K562 (cell line): ENCODE measurements at regions not wholly inside any gene's neighbourhood (a gene's known extent, or its start where the extent isn't known, plus 50 kb on each side); places are given as distances from the start of the nearest gene placed in this dataset.

Experiments used
- ATAC-seq: fragments of 200-7000 bp; cut with Tn5 transposase; 3 replicates; pipeline ENCODE4 v1.9.1; 2020; ENCODE audit warnings: moderate library complexity
- BruUV-seq: library from RNA; stranded (reverse); fragments of 400-500 nt; replicated peaks from 2 replicates; lab custom pipeline; 2021; lab: Mats Ljungman, UMichigan
- CTCF ChIA-PET: fragments of 300-600 bp; formaldehyde crosslinking; extraction: SDS; loops from one replicate; lab custom pipeline; 2021; ENCODE audit warnings: low intra/inter-chr PET ratio; lab: Yijun Ruan, JAX
- POLR2A ChIA-PET: fragments of 300-600, 350-650 bp; sonication (Branson Sonifier 250); formaldehyde crosslinking; extraction: SDS; loops from one replicate; lab custom pipeline; 2021; ENCODE audit warnings: antibody characterized with exemption, inconsistent platforms; lab: Yijun Ruan, JAX
- DNase-seq, 4 experiments: peaks; one replicate each; pipeline versions ENCODE4 v3.0.0 to v3.0.0-alpha.2; 2011 to 2018; ENCODE audit warnings: low spot score in 3 of 4, mixed read lengths in 3 of 4; ENCODE audit errors: extremely low read depth in 1 of 4
- FAIRE-seq: peaks from 2 replicates; lab custom pipeline; 2011; peaks lifted over from hg19 to GRCh38; lab: Jason Lieb, UNC
- H2AFZ ChIP-seq: 2 replicates; pipeline ENCODE4 v1.6.0; 2011; ENCODE audit warnings: low read depth, low read length, control low read depth, inconsistent platforms
- H3K27ac ChIP-seq: fragments of 200-600 bp; 3 replicates; pipeline ENCODE4 v1.8.0; 2011; ENCODE audit warnings: low read depth, mild to moderate bottlenecking, control low read depth, inconsistent platforms, low read length, moderate library complexity, mixed read lengths; ENCODE audit errors: extremely low read depth
- H3K27me3 ChIP-seq, 2 experiments: fragments of 300-600 bp in 1 of 2; 2 replicates in 1 of 2; 3 replicates in 1 of 2; pipeline versions ENCODE4 v1.6.0 to v1.8.0; 2011; ENCODE audit warnings: inconsistent platforms in 2 of 2, low read length in 2 of 2, mild to moderate bottlenecking in 1 of 2, mixed read lengths in 1 of 2, moderate library complexity in 1 of 2; ENCODE audit not compliant: control insufficient read depth in 2 of 2, insufficient read depth in 2 of 2
- H3K36me3 ChIP-seq: fragments of 300-600 bp; 3 replicates; pipeline ENCODE4 v1.8.0; 2011; ENCODE audit warnings: mild to moderate bottlenecking, low read length, inconsistent platforms; ENCODE audit not compliant: control insufficient read depth, insufficient read depth
- H3K4me1 ChIP-seq, 2 experiments: fragments of 200-600 bp in 1 of 2; replicated peaks in 1 of 2; 2 replicates in 1 of 2; 3 replicates in 1 of 2; pipeline versions ENCODE4 v1.5.1 to v1.8.0; 2011; ENCODE audit warnings: inconsistent platforms in 2 of 2, low read length in 2 of 2, mild to moderate bottlenecking in 1 of 2, mixed read lengths in 1 of 2, moderate library complexity in 1 of 2; ENCODE audit not compliant: control insufficient read depth in 2 of 2, insufficient read depth in 2 of 2
- H3K4me2 ChIP-seq: 2 replicates; pipeline ENCODE4 v1.6.1; 2011; ENCODE audit warnings: low read length, control low read depth, inconsistent platforms, mixed read lengths; ENCODE audit not compliant: insufficient read depth
- H3K4me3 ChIP-seq: fragments of 200-600 bp; sonication (generic), shearing (Covaris generic); 2 replicates; pipeline ENCODE4 v1.5.1; 2016; ENCODE audit warnings: control low read depth, inconsistent platforms
- H3K79me2 ChIP-seq: fragments of 200-600 bp; 3 replicates; pipeline ENCODE4 v1.8.0; 2011; ENCODE audit warnings: low read length, inconsistent platforms; ENCODE audit not compliant: control insufficient read depth, insufficient read depth
- H3K9ac ChIP-seq, 2 experiments: 2 replicates each; pipeline versions ENCODE4 v1.6.0 to v1.6.1; 2011; ENCODE audit warnings: low read depth in 2 of 2, low read length in 2 of 2, control low read depth in 1 of 2, inconsistent platforms in 1 of 2, mild to moderate bottlenecking in 1 of 2, mixed read lengths in 1 of 2; ENCODE audit not compliant: insufficient read depth in 1 of 2
- H3K9me1 ChIP-seq: one replicate; pipeline ENCODE4 v1.6.0; 2011; ENCODE audit warnings: inconsistent platforms, mild to moderate bottlenecking, low read length, moderate library complexity; ENCODE audit not compliant: control insufficient read depth, insufficient read depth
- H3K9me3 ChIP-seq: replicated peaks from 2 replicates; pipeline ENCODE4 v1.5.1; 2011; ENCODE audit warnings: low read depth, low read length, inconsistent platforms; ENCODE audit not compliant: control insufficient read depth, insufficient read depth
- H4K20me1 ChIP-seq: replicated peaks from 2 replicates; pipeline ENCODE4 v1.6.1; 2011; ENCODE audit warnings: low read length, inconsistent platforms, mixed read lengths; ENCODE audit not compliant: control insufficient read depth, insufficient read depth
- BRF2 ChIP-seq: IDR thresholded peaks from 3 replicates; pipeline ENCODE4 v1.6.1; 2011; ENCODE audit warnings: borderline replicate concordance, mild to moderate bottlenecking; ENCODE audit not compliant: insufficient read length, insufficient read depth
- CEBPB ChIP-seq: fragments of 450-650 bp; IDR thresholded peaks from 2 replicates; pipeline ENCODE4 v1.6.1; 2016; ENCODE audit warnings: missing genetic modification characterization, missing compliant biosample characterization
- CEBPG ChIP-seq, 3 experiments: fragments of 200-800 bp in 1 of 3; sonication (Bioruptor generic) in 1 of 3; sonication (generic) in 1 of 3; formaldehyde crosslinking in 1 of 3; IDR thresholded peaks in 2 of 3; conservative IDR thresholded peaks in 1 of 3; 2 replicates each; pipeline versions ENCODE4 v1.6.1 to v1.8.0; 2016 to 2022; ENCODE audit warnings: missing compliant biosample characterization in 2 of 3, missing genetic modification characterization in 2 of 3, mild to moderate bottlenecking in 1 of 3, missing genetic modification reagents in 1 of 3
- FOXK1 ChIP-seq: sonication (generic); formaldehyde crosslinking; IDR thresholded peaks from 2 replicates; pipeline ENCODE4 v1.8.0; 2022; ENCODE audit warnings: missing genetic modification reagents, mild to moderate bottlenecking, borderline replicate concordance
- SP1 ChIP-seq: sonication (generic); formaldehyde crosslinking; IDR thresholded peaks from 2 replicates; pipeline ENCODE4 v1.8.1; 2022; ENCODE audit warnings: mild to moderate bottlenecking, missing genetic modification reagents
- WGBS: fragments of 100-300 bp; shearing (Covaris generic); methylation state at CpG from one replicate; pipeline ENCODE4 v1.1.6; 2016; ENCODE audit warnings: low coverage, mixed read lengths; ENCODE audit not compliant: insufficient coverage; ENCODE audit errors: missing lambda C conversion rate; 5-methylcytosine and 5-hydroxymethylcytosine counted together
- in situ Hi-C: fragments of 300-500 bp; cut with MboI; formaldehyde crosslinking; loops from 4 replicates; pipeline ENCODE4 v1.15.0; 2018; ENCODE audit warnings: inconsistent platforms, mixed read lengths
- intact Hi-C: fragments of 100-400 bp; cut with micrococcal nuclease; formaldehyde crosslinking; loops from 2 replicates; pipeline ENCODE4 v1.14.2; 2022
- TF ChIP-seq, protein P1 (sequence below), 2 experiments: fragments of 450-650 bp in 1 of 2; sonication (generic) in 1 of 2; formaldehyde crosslinking in 1 of 2; IDR thresholded peaks in 1 of 2; conservative IDR thresholded peaks in 1 of 2; 2 replicates each; pipeline versions ENCODE4 v1.6.1 to v1.8.1; 2016 to 2023; ENCODE audit warnings: mild to moderate bottlenecking in 2 of 2, moderate library complexity in 2 of 2, inconsistent platforms in 1 of 2, missing genetic modification reagents in 1 of 2

DNA sequence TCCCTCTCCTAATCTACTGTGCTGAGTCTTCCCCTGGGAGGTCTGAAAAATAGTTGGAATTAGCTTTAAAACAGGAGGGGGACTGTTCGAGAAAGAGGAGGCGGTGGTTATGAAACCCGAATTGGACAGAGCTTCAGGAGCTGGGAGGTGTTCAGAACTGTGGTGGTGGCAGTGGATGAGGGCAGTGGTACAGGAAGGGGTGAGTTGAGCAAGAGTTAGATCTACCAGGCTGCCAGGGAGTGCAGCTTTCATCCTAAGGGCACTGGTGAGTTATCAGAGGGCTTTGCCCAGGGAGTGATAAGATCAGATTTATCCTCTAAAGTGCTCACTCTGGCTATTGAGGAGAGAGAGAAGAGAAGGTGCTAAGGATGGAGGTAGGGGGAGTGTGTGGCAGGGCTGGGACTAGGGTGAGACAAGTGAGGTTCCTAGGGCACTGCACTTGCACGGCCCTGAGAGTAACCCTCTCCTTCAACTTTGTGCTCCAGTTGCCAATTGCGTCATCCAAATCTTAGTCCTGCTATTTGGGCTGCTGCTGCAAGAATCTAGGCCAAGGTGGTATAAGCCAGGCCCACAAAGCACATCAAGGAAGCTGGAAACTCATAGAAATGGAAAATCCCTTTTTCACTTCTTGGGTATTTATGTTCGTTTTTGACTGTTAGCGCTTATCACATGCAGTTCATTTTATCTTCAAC, 540.3 kb downstream of the XYLT1 start:
- in situ Hi-C loops: no loop called here
- FAIRE-seq: no peak
- BruUV-seq: no TSS peak
- Histone ChIP-seq H3K79me2 (no peaks in the 10 kb centered on the region), H3K9ac (no peak overlapping the region), H3K4me1 (peaks cover 0 to 7% of the 10 kb centered on the region in 2 experiments; a peak in 2 of 5 replicates), H3K4me3 (no peak overlapping the region), H2AFZ (no peak overlapping the region), H3K36me3 (no peaks in the 10 kb centered on the region), H3K9me1 (no peaks in the 10 kb centered on the region), H3K9me3 (no peaks in the 10 kb centered on the region), H3K27me3 (peaks cover 0 to 5% of the 10 kb centered on the region in 2 experiments; a peak in 1 of 5 replicates), H3K27ac (no peak overlapping the region), H4K20me1 (no peaks in the 10 kb centered on the region), H3K4me2 (no peak overlapping the region)
- no peak for DNase-seq
- intact Hi-C loops: no loop called here
- CTCF ChIA-PET: no interaction called here
- ATAC-seq: no peak
- 14% methylated on average over 6 of the region's 7 CpGs for WGBS
- TF ChIP-seq CEBPG (CRISPR knock-in tag; IDR thresholded peaks at IDR 0.05): no peak; the same call in 1 of the 2 replicates
- peak in 1 of 2 experiments; percentile 53; a peak in 2 of 4 replicates for TF ChIP-seq CEBPG (tag; conservative IDR thresholded peaks at IDR 0.05 in 1 of 2, IDR thresholded peaks at IDR 0.05 in 1 of 2)
- peak; percentile 59; the same call in 1 of the 2 replicates for TF ChIP-seq CEBPB
- TF ChIP-seq BRF2: no peak
- TF ChIP-seq SP1 (CRISPR knock-in tag): no peak
- TF ChIP-seq FOXK1 (CRISPR knock-in tag): no peak
- TF ChIP-seq, protein P1, sequence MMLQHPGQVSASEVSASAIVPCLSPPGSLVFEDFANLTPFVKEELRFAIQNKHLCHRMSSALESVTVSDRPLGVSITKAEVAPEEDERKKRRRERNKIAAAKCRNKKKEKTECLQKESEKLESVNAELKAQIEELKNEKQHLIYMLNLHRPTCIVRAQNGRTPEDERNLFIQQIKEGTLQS (IDR thresholded peaks at IDR 0.05): peak; percentile 45
- TF ChIP-seq, protein P1 (CRISPR knock-in tag; conservative IDR thresholded peaks at IDR 0.05): no peak
- POLR2A ChIA-PET: interaction anchor here (0.5 to 0.6 kb wide), 2 partner anchors 42 to 189 kb away, joined by 3 read pairs; no protein-coding TSS in a partner anchor
